GM21360 (cell line): ENCODE measurements at regions not wholly inside any gene's neighbourhood (a gene's known extent, or its start where the extent isn't known, plus 50 kb on each side); places are given as distances from the start of the nearest gene placed in this dataset.

Experiments
- ATAC-seq: cut with Tn5 transposase; IDR thresholded peaks from one replicate; pipeline ENCODE4 v1.9.1; 2021; ENCODE audit warnings: mild to moderate bottlenecking, moderate library complexity; ENCODE audit not compliant: unreplicated experiment

- no peak for ATAC-seq
These were observed 52.8 kb upstream of the DHX15 start for GRCh38 chr4:24637173-24637572.

- ATAC-seq = no peak
These were observed 54.1 kb upstream of the DHX15 start for GRCh38 chr4:24638396-24638875.

- no peak for ATAC-seq
These were observed 55.4 kb upstream of the DHX15 start for GRCh38 chr4:24639714-24640113.

GRCh38 chr4:24640366-24640765, 56.0 kb upstream of the DHX15 start:
- ATAC-seq = no peak

GRCh38 chr4:24642981-24643547, 58.7 kb upstream of the DHX15 start:
- ATAC-seq = no peak

GRCh38 chr4:24643774-24644520, 59.6 kb upstream of the DHX15 start:
- ATAC-seq = no peak

- ATAC-seq = no peak
These were observed 60.8 kb upstream of the DHX15 start for GRCh38 chr4:24644983-24645764.

GRCh38 chr4:24645765-24646550, 61.6 kb upstream of the DHX15 start:
- no peak for ATAC-seq

GRCh38 chr4:24646798-24647460, 62.6 kb upstream of the DHX15 start:
- no peak for ATAC-seq

GRCh38 chr4:24650849-24651640, 66.7 kb upstream of the DHX15 start:
- ATAC-seq = no peak

- ATAC-seq = no peak
These were observed 71.0 kb upstream of the DHX15 start for GRCh38 chr4:24655326-24655725.

GRCh38 chr4:24655971-24656370, 71.6 kb upstream of the DHX15 start:
- no peak for ATAC-seq

- no peak for ATAC-seq
These were observed 72.6 kb upstream of the DHX15 start for GRCh38 chr4:24656906-24657305.

GRCh38 chr4:24657768-24658617, 73.6 kb upstream of the DHX15 start:
- ATAC-seq = peak; percentile 98

- ATAC-seq = no peak
These were observed 75.0 kb upstream of the DHX15 start for GRCh38 chr4:24659241-24659961.

- no peak for ATAC-seq
These were observed 77.7 kb upstream of the DHX15 start for GRCh38 chr4:24662056-24662455.

GRCh38 chr4:24662542-24662941, 78.2 kb upstream of the DHX15 start:
- no peak for ATAC-seq

- ATAC-seq = no peak
These were observed 80.6 kb upstream of the DHX15 start for GRCh38 chr4:24664956-24665355.
